IMR-90 (cell line): ENCODE measurements at regions not wholly inside any gene's neighbourhood (a gene's known extent, or its start where the extent isn't known, plus 50 kb on each side); places are given as distances from the start of the nearest gene placed in this dataset.

ENCODE experiments used
- ATAC-seq: fragments of 200-7000 bp; cut with Tn5 transposase; 2 replicates; pipeline ENCODE4 v1.9.1; 2020; ENCODE audit warnings: low read depth, mild to moderate bottlenecking, moderate library complexity
- BruUV-seq: library from RNA; stranded (reverse); fragments of 400-500 nt; replicated peaks from 2 replicates; lab custom pipeline; 2021; lab: Mats Ljungman, UMichigan
- CTCF ChIA-PET: fragments of 300-600 bp; formaldehyde crosslinking; extraction: SDS; loops from one replicate; lab custom pipeline; 2021; ENCODE audit warnings: antibody characterized with exemption; lab: Yijun Ruan, JAX
- POLR2A ChIA-PET: fragments of 300-600 bp; sonication (Branson Sonifier 250); formaldehyde crosslinking; loops from one replicate; lab custom pipeline; 2022; ENCODE audit warnings: antibody characterized with exemption; ENCODE audit not compliant: unreplicated experiment; lab: Charles Lee
- DNase-seq: peaks from one replicate; pipeline ENCODE4 v3.0.0; 2013
- H2AFZ ChIP-seq: replicated peaks from 2 replicates; pipeline ENCODE3; 2013; ENCODE audit warnings: low read length, mild to moderate bottlenecking; ENCODE audit not compliant: poor library complexity
- H2AK5ac ChIP-seq: 2 replicates; pipeline ENCODE4 v1.6.1; 2013; ENCODE audit warnings: low read depth, low read length, inconsistent platforms
- H2AK9ac ChIP-seq: replicated peaks from 2 replicates; pipeline ENCODE3; 2013; ENCODE audit warnings: mild to moderate bottlenecking, low read depth, low read length, moderate library complexity; ENCODE audit not compliant: poor library complexity
- H2BK120ac ChIP-seq: 2 replicates; pipeline ENCODE4 v1.6.1; 2013; ENCODE audit warnings: low read depth, low read length, inconsistent platforms
- H2BK15ac ChIP-seq: 3 replicates; pipeline ENCODE4 v1.6.1; 2013; ENCODE audit warnings: low read depth, low read length, inconsistent platforms
- H2BK20ac ChIP-seq: 2 replicates; pipeline ENCODE4 v1.6.1; 2013; ENCODE audit warnings: low read depth, mild to moderate bottlenecking, inconsistent platforms, low read length, moderate library complexity
- H2BK5ac ChIP-seq: 2 replicates; pipeline ENCODE4 v1.6.1; 2013; ENCODE audit warnings: mild to moderate bottlenecking, low read depth, low read length, inconsistent platforms; ENCODE audit not compliant: poor library complexity, severe bottlenecking
- H3K14ac ChIP-seq: replicated peaks from 2 replicates; pipeline ENCODE4 v1.6.1; 2013; ENCODE audit warnings: low read depth, low read length, inconsistent platforms
- H3K18ac ChIP-seq: 2 replicates; pipeline ENCODE4 v1.6.1; 2013; ENCODE audit warnings: low read depth, low read length, control low read depth
- H3K23ac ChIP-seq: 2 replicates; pipeline ENCODE4 v1.6.1; 2013; ENCODE audit warnings: low read depth, low read length, inconsistent platforms
- H3K27ac ChIP-seq: 2 replicates; pipeline ENCODE4 v1.5.1; 2013; ENCODE audit warnings: mild to moderate bottlenecking, control low read depth, low read length; ENCODE audit not compliant: insufficient read depth
- H3K27me3 ChIP-seq: 2 replicates; pipeline ENCODE4 v1.6.1; 2013; ENCODE audit warnings: low read length; ENCODE audit not compliant: control insufficient read depth, insufficient read depth
- H3K36me3 ChIP-seq: 2 replicates; pipeline ENCODE4 v1.6.1; 2013; ENCODE audit warnings: low read length, mixed read lengths; ENCODE audit not compliant: control insufficient read depth, insufficient read depth
- H3K4ac ChIP-seq: 2 replicates; pipeline ENCODE4 v1.6.1; 2013; ENCODE audit warnings: low read depth, low read length, inconsistent platforms
- H3K4me1 ChIP-seq: 2 replicates; pipeline ENCODE4 v1.6.1; 2013; ENCODE audit warnings: low read length, mixed read lengths; ENCODE audit not compliant: control insufficient read depth, insufficient read depth
- H3K4me2 ChIP-seq: 2 replicates; pipeline ENCODE4 v1.6.1; 2013; ENCODE audit warnings: low read depth, mild to moderate bottlenecking, control low read depth, low read length, moderate library complexity
- H3K4me3 ChIP-seq: 2 replicates; pipeline ENCODE4 v1.5.1; 2013; ENCODE audit warnings: low read depth, mild to moderate bottlenecking, control low read depth, low read length, moderate library complexity; ENCODE audit not compliant: insufficient read depth
- H3K56ac ChIP-seq: 2 replicates; pipeline ENCODE4 v1.6.1; 2013; ENCODE audit warnings: low read length, inconsistent platforms; ENCODE audit not compliant: insufficient read depth; ENCODE audit errors: extremely low read depth
- H3K79me1 ChIP-seq, 2 experiments: 2 replicates each; pipeline ENCODE4 v1.6.1; 2013; ENCODE audit warnings: low read length in 2 of 2, inconsistent platforms in 1 of 2, low read depth in 1 of 2
- H3K9ac ChIP-seq: 2 replicates; pipeline ENCODE4 v1.6.1; 2013; ENCODE audit warnings: low read depth, low read length, control low read depth
- H3K9me1 ChIP-seq: 2 replicates; pipeline ENCODE4 v1.6.1; 2013; ENCODE audit warnings: low read length, inconsistent platforms; ENCODE audit not compliant: insufficient read depth
- H3K9me3 ChIP-seq: 2 replicates; pipeline ENCODE4 v1.6.1; 2013; ENCODE audit warnings: low read length; ENCODE audit not compliant: control insufficient read depth, insufficient read depth
- H4K20me1 ChIP-seq: 2 replicates; pipeline ENCODE4 v1.6.1; 2013; ENCODE audit warnings: low read length, inconsistent platforms; ENCODE audit not compliant: insufficient read depth
- H4K5ac ChIP-seq: 2 replicates; pipeline ENCODE4 v1.6.1; 2013; ENCODE audit warnings: mild to moderate bottlenecking, low read depth, low read length, control low read depth
- H4K8ac ChIP-seq, 2 experiments: 2 replicates each; pipeline ENCODE4 v1.6.1; 2013; ENCODE audit warnings: low read depth in 2 of 2, low read length in 2 of 2, control low read depth in 1 of 2, inconsistent platforms in 1 of 2
- H4K91ac ChIP-seq: 2 replicates; pipeline ENCODE4 v1.6.1; 2013; ENCODE audit warnings: low read depth, low read length, inconsistent platforms; ENCODE audit not compliant: insufficient read depth
- BHLHE40 ChIP-seq: fragments of 150-350 bp; IDR thresholded peaks from 2 replicates; pipeline ENCODE4 v1.6.1; 2016; ENCODE audit warnings: mild to moderate bottlenecking, low read depth, low read length
- CEBPB ChIP-seq: IDR thresholded peaks from 2 replicates; pipeline ENCODE4 v1.6.1; 2012; ENCODE audit warnings: low read depth, low read length, improper control_type of control experiment
- CHD1 ChIP-seq: IDR thresholded peaks from 2 replicates; pipeline ENCODE4 v1.6.1; 2012; ENCODE audit warnings: low read depth, low read length, improper control_type of control experiment
- FOS ChIP-seq: fragments of 150-350 bp; IDR thresholded peaks from 2 replicates; pipeline ENCODE4 v1.6.1; 2016; ENCODE audit warnings: low read depth, low read length
- MAFK ChIP-seq: IDR thresholded peaks from 2 replicates; pipeline ENCODE4 v1.6.1; 2012; ENCODE audit warnings: low read depth, low read length, improper control_type of control experiment
- MXI1 ChIP-seq: IDR thresholded peaks from 2 replicates; pipeline ENCODE4 v1.6.1; 2012; ENCODE audit warnings: low read depth, mild to moderate bottlenecking, low read length, moderate library complexity, borderline replicate concordance
- NFE2L2 ChIP-seq: fragments of 150-350 bp; IDR thresholded peaks from 2 replicates; pipeline ENCODE4 v1.6.1; 2016; ENCODE audit warnings: low read depth, mild to moderate bottlenecking, low read length
- POLR2A ChIP-seq: IDR thresholded peaks from 2 replicates; pipeline ENCODE4 v1.6.1; 2012; ENCODE audit warnings: mild to moderate bottlenecking, low read depth, low read length
- RAD21 ChIP-seq: IDR thresholded peaks from 2 replicates; pipeline ENCODE4 v1.6.1; 2012; ENCODE audit warnings: low read length, improper control_type of control experiment
- RFX5 ChIP-seq: IDR thresholded peaks from 2 replicates; pipeline ENCODE4 v1.8.0; 2012; ENCODE audit warnings: low read depth, mild to moderate bottlenecking, low read length, moderate library complexity
- SMC3 ChIP-seq: fragments of 150-350 bp; IDR thresholded peaks from 2 replicates; pipeline ENCODE4 v1.6.1; 2016; ENCODE audit warnings: low read depth, mild to moderate bottlenecking, antibody characterized with exemption, low read length, moderate library complexity
- WGBS, 2 experiments: methylation state at CpG; one replicate each; pipeline versions ENCODE4 v1.1.5 to v1.1.7; 2013; ENCODE audit warnings: missing lambda C conversion rate in 2 of 2; ENCODE audit not compliant: insufficient read length in 1 of 2; ENCODE audit errors: extremely low coverage in 2 of 2; 5-methylcytosine and 5-hydroxymethylcytosine counted together
- dilution Hi-C: fragments of 300-500 bp; cut with HindIII; formaldehyde crosslinking; loops from one replicate; pipeline ENCODE4 v1.14.3; 2018; ENCODE audit warnings: low sequenced_read_pairs; ENCODE audit not compliant: unreplicated experiment
- in situ Hi-C: fragments of 300-500 bp; cut with MboI; formaldehyde crosslinking; loops from 3 replicates; pipeline ENCODE4 v1.14.3; 2019; ENCODE audit warnings: low sequenced_read_pairs, inconsistent platforms, mixed read lengths
- intact Hi-C: fragments of 100-400 bp; cut with micrococcal nuclease; formaldehyde crosslinking; loops from 2 replicates; pipeline ENCODE4 v1.10.0; 2022
- TF ChIP-seq, protein P1 (sequence below): conservative IDR thresholded peaks from 2 replicates; pipeline ENCODE4 v1.5.1; 2012; ENCODE audit warnings: mild to moderate bottlenecking, low read depth, low read length, improper control_type of control experiment
- TF ChIP-seq, protein P2 (sequence below): fragments of 150-350 bp; IDR thresholded peaks from 2 replicates; pipeline ENCODE4 v1.6.1; 2016; ENCODE audit warnings: low read depth, mild to moderate bottlenecking, low read length, moderate library complexity, borderline replicate concordance
- TF ChIP-seq, protein P3 (sequence below): fragments of 150-350 bp; IDR thresholded peaks from 2 replicates; pipeline ENCODE4 v1.6.1; 2017; ENCODE audit warnings: mild to moderate bottlenecking, antibody characterized with exemption, low read length, low read depth

DNA sequence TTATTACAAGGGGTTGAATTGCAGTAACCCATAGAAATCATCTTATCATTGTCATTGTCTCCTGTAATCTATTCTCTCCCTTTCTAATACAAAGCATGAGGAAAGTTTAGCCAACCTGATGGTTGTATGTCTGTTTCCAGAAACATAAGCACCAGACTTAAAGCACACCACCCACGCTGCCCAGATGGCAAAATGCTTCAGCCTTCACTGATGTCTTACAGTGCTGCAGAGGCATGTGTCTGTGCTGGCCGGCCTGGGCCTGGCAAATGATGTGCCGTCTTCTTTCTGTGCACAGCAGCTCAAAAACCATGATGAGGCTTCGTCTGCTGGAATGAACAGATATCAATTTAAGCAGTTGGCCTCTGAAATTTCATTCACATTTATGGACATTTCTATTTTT is 443.0 kb upstream of the RGPD4 start:
- Histone ChIP-seq H2AK9ac (no peak overlapping the region), H3K79me1 (no peaks in the 10 kb centered on the region), H3K4me1 (no peaks in the 10 kb centered on the region), H3K27me3 (no peaks in the 10 kb centered on the region), H3K4me2 (no peak overlapping the region), H4K8ac (no peak overlapping the region), H4K5ac (no peak overlapping the region), H2BK20ac (no peak overlapping the region), H2AK5ac (no peak overlapping the region), H3K27ac (no peak overlapping the region), H3K9me3 (peaks cover 6% of the 10 kb centered on the region; the same call in 1 of the 2 replicates), H3K9ac (no peak overlapping the region), H3K4ac (no peak overlapping the region), H2BK15ac (no peak overlapping the region), H3K36me3 (no peaks in the 10 kb centered on the region), H4K91ac (no peak overlapping the region), H3K56ac (no peak overlapping the region), H3K23ac (no peak overlapping the region), H3K18ac (no peak overlapping the region), H3K14ac (no peak overlapping the region), H2BK120ac (no peak overlapping the region), H3K4me3 (no peak overlapping the region), H4K20me1 (no peaks in the 10 kb centered on the region), H3K9me1 (no peaks in the 10 kb centered on the region), H2AFZ (no peak overlapping the region), H2BK5ac (no peak overlapping the region)
- in situ Hi-C loops = no loop called here
- dilution Hi-C loops = no loop called here
- ATAC-seq (no peak), DNase-seq (no peak)
- intact Hi-C loops = no loop called here
- POLR2A ChIA-PET = no interaction called here
- CTCF ChIA-PET = no interaction called here
- TF ChIP-seq RAD21 (no peak), FOS (no peak), BHLHE40 (no peak), RFX5 (no peak), SMC3 (no peak), CEBPB (no peak), MXI1 (no peak), POLR2A (no peak), CHD1 (no peak), NFE2L2 (no peak), MAFK (no peak)
- TF ChIP-seq, protein P1, sequence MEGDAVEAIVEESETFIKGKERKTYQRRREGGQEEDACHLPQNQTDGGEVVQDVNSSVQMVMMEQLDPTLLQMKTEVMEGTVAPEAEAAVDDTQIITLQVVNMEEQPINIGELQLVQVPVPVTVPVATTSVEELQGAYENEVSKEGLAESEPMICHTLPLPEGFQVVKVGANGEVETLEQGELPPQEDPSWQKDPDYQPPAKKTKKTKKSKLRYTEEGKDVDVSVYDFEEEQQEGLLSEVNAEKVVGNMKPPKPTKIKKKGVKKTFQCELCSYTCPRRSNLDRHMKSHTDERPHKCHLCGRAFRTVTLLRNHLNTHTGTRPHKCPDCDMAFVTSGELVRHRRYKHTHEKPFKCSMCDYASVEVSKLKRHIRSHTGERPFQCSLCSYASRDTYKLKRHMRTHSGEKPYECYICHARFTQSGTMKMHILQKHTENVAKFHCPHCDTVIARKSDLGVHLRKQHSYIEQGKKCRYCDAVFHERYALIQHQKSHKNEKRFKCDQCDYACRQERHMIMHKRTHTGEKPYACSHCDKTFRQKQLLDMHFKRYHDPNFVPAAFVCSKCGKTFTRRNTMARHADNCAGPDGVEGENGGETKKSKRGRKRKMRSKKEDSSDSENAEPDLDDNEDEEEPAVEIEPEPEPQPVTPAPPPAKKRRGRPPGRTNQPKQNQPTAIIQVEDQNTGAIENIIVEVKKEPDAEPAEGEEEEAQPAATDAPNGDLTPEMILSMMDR = no peak
- TF ChIP-seq, protein P2, sequence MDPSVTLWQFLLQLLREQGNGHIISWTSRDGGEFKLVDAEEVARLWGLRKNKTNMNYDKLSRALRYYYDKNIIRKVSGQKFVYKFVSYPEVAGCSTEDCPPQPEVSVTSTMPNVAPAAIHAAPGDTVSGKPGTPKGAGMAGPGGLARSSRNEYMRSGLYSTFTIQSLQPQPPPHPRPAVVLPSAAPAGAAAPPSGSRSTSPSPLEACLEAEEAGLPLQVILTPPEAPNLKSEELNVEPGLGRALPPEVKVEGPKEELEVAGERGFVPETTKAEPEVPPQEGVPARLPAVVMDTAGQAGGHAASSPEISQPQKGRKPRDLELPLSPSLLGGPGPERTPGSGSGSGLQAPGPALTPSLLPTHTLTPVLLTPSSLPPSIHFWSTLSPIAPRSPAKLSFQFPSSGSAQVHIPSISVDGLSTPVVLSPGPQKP = no peak
- TF ChIP-seq, protein P3, sequence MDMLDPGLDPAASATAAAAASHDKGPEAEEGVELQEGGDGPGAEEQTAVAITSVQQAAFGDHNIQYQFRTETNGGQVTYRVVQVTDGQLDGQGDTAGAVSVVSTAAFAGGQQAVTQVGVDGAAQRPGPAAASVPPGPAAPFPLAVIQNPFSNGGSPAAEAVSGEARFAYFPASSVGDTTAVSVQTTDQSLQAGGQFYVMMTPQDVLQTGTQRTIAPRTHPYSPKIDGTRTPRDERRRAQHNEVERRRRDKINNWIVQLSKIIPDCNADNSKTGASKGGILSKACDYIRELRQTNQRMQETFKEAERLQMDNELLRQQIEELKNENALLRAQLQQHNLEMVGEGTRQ = no peak
- no CpG with 5 or more reads among the region's 4 CpGs for WGBS, 2 experiments
- BruUV-seq = no TSS peak
